Dendritic cell treated with granulocyte-macrophage colony-stimulating factor and Interleukin-4, amounts not matched to agents 40 ng/mL and 50 ng/mL, for 4 days (primary cell): ENCODE measurements at regions not wholly inside any gene's neighbourhood (a gene's known extent, or its start where the extent isn't known, plus 50 kb on each side); places are given as distances from the start of the nearest gene placed in this dataset.

Experiments
- H3K27ac Mint-ChIP-seq: one replicate; pipeline ENCODE4 v1.8.0; 2022; ENCODE audit warnings: mild to moderate bottlenecking, mixed read lengths
- H3K27me3 Mint-ChIP-seq: one replicate; pipeline ENCODE4 v1.8.0; 2022; ENCODE audit warnings: mild to moderate bottlenecking, mixed read lengths
- H3K36me3 Mint-ChIP-seq: one replicate; pipeline ENCODE4 v1.8.0; 2022; ENCODE audit warnings: low read depth, mixed read lengths
- H3K4me1 Mint-ChIP-seq: one replicate; pipeline ENCODE4 v1.8.0; 2022; ENCODE audit warnings: low read depth, mixed read lengths
- H3K4me3 Mint-ChIP-seq: one replicate; pipeline ENCODE4 v1.8.0; 2022; ENCODE audit warnings: mild to moderate bottlenecking, moderate library complexity, mixed read lengths
- H3K9me3 Mint-ChIP-seq: one replicate; pipeline ENCODE4 v1.8.0; 2022; ENCODE audit warnings: mixed read lengths
- intact Hi-C: fragments of 100-400 bp; cut with micrococcal nuclease; formaldehyde crosslinking; loops from one replicate; pipeline ENCODE4 v1.15.0; 2022

GRCh38 chr9:78848061-78848460, 551.1 kb downstream of the PSAT1 start:
- Mint-ChIP-seq H3K27me3 (peaks cover 2% of the 10 kb centered on the region), H3K36me3 (no peaks in the 10 kb centered on the region), H3K9me3 (peaks cover 19% of the 10 kb centered on the region), H3K4me3 (no peak overlapping the region), H3K4me1 (no peaks in the 10 kb centered on the region), H3K27ac (no peak overlapping the region)
- intact Hi-C loops: no loop called here

GRCh38 chr9:78856144-78856543, 559.2 kb downstream of the PSAT1 start:
- Mint-ChIP-seq H3K9me3 (no peaks in the 10 kb centered on the region), H3K4me3 (no peak overlapping the region), H3K36me3 (no peaks in the 10 kb centered on the region), H3K4me1 (no peaks in the 10 kb centered on the region), H3K27ac (no peak overlapping the region), H3K27me3 (no peaks in the 10 kb centered on the region)
- intact Hi-C loops: no loop called here

GRCh38 chr9:78856781-78857180, 559.9 kb downstream of the PSAT1 start:
- Mint-ChIP-seq H3K4me3 (no peak overlapping the region), H3K4me1 (no peaks in the 10 kb centered on the region), H3K36me3 (no peaks in the 10 kb centered on the region), H3K27ac (no peak overlapping the region), H3K9me3 (no peaks in the 10 kb centered on the region), H3K27me3 (no peaks in the 10 kb centered on the region)
- intact Hi-C loops: no loop called here

GRCh38 chr9:78857373-78858225, 560.7 kb downstream of the PSAT1 start:
- no peaks in the 10 kb centered on the region for H3K27me3 Mint-ChIP-seq
- H3K27ac Mint-ChIP-seq: no peak overlapping the region
- no peaks in the 10 kb centered on the region for H3K9me3 Mint-ChIP-seq
- no peak overlapping the region for H3K4me3 Mint-ChIP-seq
- H3K36me3 Mint-ChIP-seq: no peaks in the 10 kb centered on the region
- intact Hi-C loops: no loop called here
- no peaks in the 10 kb centered on the region for H3K4me1 Mint-ChIP-seq

GRCh38 chr9:78858266-78858665, 561.3 kb downstream of the PSAT1 start:
- intact Hi-C loops: no loop called here
- H3K36me3 Mint-ChIP-seq: no peaks in the 10 kb centered on the region
- no peaks in the 10 kb centered on the region for H3K9me3 Mint-ChIP-seq
- no peaks in the 10 kb centered on the region for H3K4me1 Mint-ChIP-seq
- H3K27ac Mint-ChIP-seq: no peak overlapping the region
- no peak overlapping the region for H3K4me3 Mint-ChIP-seq
- H3K27me3 Mint-ChIP-seq: no peaks in the 10 kb centered on the region

- Mint-ChIP-seq H3K9me3 (no peaks in the 10 kb centered on the region), H3K4me3 (no peak overlapping the region), H3K27me3 (no peaks in the 10 kb centered on the region), H3K4me1 (no peaks in the 10 kb centered on the region), H3K36me3 (no peaks in the 10 kb centered on the region), H3K27ac (no peak overlapping the region)
- intact Hi-C loops: no loop called here
Measured at GRCh38 chr9:78860801-78861475, 564.0 kb downstream of the PSAT1 start.

GRCh38 chr9:78863531-78863930, 566.6 kb downstream of the PSAT1 start:
- Mint-ChIP-seq H3K9me3 (no peaks in the 10 kb centered on the region), H3K36me3 (no peaks in the 10 kb centered on the region), H3K4me1 (no peaks in the 10 kb centered on the region), H3K4me3 (no peak overlapping the region), H3K27ac (no peak overlapping the region), H3K27me3 (no peaks in the 10 kb centered on the region)
- intact Hi-C loops: no loop called here

- H3K27me3 Mint-ChIP-seq: no peaks in the 10 kb centered on the region
- intact Hi-C loops: no loop called here
- H3K4me1 Mint-ChIP-seq: no peaks in the 10 kb centered on the region
- no peak overlapping the region for H3K27ac Mint-ChIP-seq
- H3K4me3 Mint-ChIP-seq: no peak overlapping the region
- H3K9me3 Mint-ChIP-seq: no peaks in the 10 kb centered on the region
- H3K36me3 Mint-ChIP-seq: no peaks in the 10 kb centered on the region
Measured at GRCh38 chr9:78865737-78866136, 568.8 kb downstream of the PSAT1 start.

- no peaks in the 10 kb centered on the region for H3K4me1 Mint-ChIP-seq
- no peak overlapping the region for H3K4me3 Mint-ChIP-seq
- no peaks in the 10 kb centered on the region for H3K27me3 Mint-ChIP-seq
- H3K9me3 Mint-ChIP-seq: no peaks in the 10 kb centered on the region
- intact Hi-C loops: no loop called here
- no peak overlapping the region for H3K27ac Mint-ChIP-seq
- no peaks in the 10 kb centered on the region for H3K36me3 Mint-ChIP-seq
Measured at GRCh38 chr9:78866207-78867132, 569.5 kb downstream of the PSAT1 start.

- H3K4me3 Mint-ChIP-seq: no peak overlapping the region
- intact Hi-C loops: no loop called here
Measured at GRCh38 chr9:78871086-78871451, 574.1 kb downstream of the PSAT1 start.

GRCh38 chr9:78871452-78872331, 574.8 kb downstream of the PSAT1 start:
- no peak overlapping the region for H3K4me3 Mint-ChIP-seq
- intact Hi-C loops: no loop called here
- peaks cover 10% of the 10 kb centered on the region for H3K9me3 Mint-ChIP-seq
- H3K27me3 Mint-ChIP-seq: no peaks in the 10 kb centered on the region
- no peak overlapping the region for H3K27ac Mint-ChIP-seq
- H3K36me3 Mint-ChIP-seq: no peaks in the 10 kb centered on the region
- H3K4me1 Mint-ChIP-seq: no peaks in the 10 kb centered on the region

More at GRCh38 chr9:78871086-78871451, 574.1 kb downstream of the PSAT1 start:
- Mint-ChIP-seq H3K27ac (no peak overlapping the region), H3K4me1 (no peaks in the 10 kb centered on the region), H3K27me3 (no peaks in the 10 kb centered on the region), H3K9me3 (peaks cover 10% of the 10 kb centered on the region), H3K36me3 (no peaks in the 10 kb centered on the region)

- Mint-ChIP-seq H3K36me3 (no peaks in the 10 kb centered on the region), H3K27me3 (no peaks in the 10 kb centered on the region), H3K27ac (no peak overlapping the region), H3K9me3 (peaks cover 10% of the 10 kb centered on the region), H3K4me3 (no peak overlapping the region), H3K4me1 (no peaks in the 10 kb centered on the region)
- intact Hi-C loops: no loop called here
Measured at GRCh38 chr9:78874061-78874460, 577.1 kb downstream of the PSAT1 start.

- H3K36me3 Mint-ChIP-seq: no peaks in the 10 kb centered on the region
- no peak overlapping the region for H3K27ac Mint-ChIP-seq
- H3K4me3 Mint-ChIP-seq: no peak overlapping the region
- no peaks in the 10 kb centered on the region for H3K9me3 Mint-ChIP-seq
- no peaks in the 10 kb centered on the region for H3K4me1 Mint-ChIP-seq
- H3K27me3 Mint-ChIP-seq: peaks cover 3% of the 10 kb centered on the region
- intact Hi-C loops: no loop called here
Measured at GRCh38 chr9:78879324-78880100, 582.6 kb downstream of the PSAT1 start.
